ENCODE measurements at regions not wholly inside any gene's neighbourhood (a gene's known extent, or its start where the extent isn't known, plus 50 kb on each side); places are given as distances from the start of the nearest gene placed in this dataset.

DNA sequence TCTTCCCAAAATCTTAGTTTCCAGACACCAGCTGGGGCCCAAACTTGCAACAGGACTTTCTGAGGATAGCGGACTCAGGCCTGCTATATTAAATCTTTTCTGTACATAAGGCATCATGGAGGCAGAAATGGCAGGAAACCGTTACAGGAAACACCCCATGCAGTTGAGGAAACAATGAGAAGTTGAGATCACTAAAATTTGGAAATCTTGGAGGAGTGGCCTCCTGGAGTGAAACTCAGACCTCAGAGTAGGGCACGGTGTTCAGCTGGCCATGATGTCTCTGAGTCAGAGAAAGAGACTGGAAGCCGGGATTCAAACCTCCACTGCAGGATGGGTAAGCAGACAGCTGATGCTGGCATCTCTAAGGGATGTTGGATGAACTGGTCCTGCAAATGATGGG is 372.6 kb upstream of the CTSO start:
- TF ChIP-seq, protein P1, sequence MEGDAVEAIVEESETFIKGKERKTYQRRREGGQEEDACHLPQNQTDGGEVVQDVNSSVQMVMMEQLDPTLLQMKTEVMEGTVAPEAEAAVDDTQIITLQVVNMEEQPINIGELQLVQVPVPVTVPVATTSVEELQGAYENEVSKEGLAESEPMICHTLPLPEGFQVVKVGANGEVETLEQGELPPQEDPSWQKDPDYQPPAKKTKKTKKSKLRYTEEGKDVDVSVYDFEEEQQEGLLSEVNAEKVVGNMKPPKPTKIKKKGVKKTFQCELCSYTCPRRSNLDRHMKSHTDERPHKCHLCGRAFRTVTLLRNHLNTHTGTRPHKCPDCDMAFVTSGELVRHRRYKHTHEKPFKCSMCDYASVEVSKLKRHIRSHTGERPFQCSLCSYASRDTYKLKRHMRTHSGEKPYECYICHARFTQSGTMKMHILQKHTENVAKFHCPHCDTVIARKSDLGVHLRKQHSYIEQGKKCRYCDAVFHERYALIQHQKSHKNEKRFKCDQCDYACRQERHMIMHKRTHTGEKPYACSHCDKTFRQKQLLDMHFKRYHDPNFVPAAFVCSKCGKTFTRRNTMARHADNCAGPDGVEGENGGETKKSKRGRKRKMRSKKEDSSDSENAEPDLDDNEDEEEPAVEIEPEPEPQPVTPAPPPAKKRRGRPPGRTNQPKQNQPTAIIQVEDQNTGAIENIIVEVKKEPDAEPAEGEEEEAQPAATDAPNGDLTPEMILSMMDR (IDR thresholded peaks at IDR 0.05) = no peak
- no peak for TF ChIP-seq POLR2A (IDR thresholded peaks at IDR 0.05)

Measured in prostate gland (tissue), 2 donors.